ENCODE measurements at regions not wholly inside any gene's neighbourhood (a gene's known extent, or its start where the extent isn't known, plus 50 kb on each side); places are given as distances from the start of the nearest gene placed in this dataset.

GRCh38 chr2:196422361-196422760, 217.2 kb upstream of the CCDC150 start:
- TF ChIP-seq, protein P1, sequence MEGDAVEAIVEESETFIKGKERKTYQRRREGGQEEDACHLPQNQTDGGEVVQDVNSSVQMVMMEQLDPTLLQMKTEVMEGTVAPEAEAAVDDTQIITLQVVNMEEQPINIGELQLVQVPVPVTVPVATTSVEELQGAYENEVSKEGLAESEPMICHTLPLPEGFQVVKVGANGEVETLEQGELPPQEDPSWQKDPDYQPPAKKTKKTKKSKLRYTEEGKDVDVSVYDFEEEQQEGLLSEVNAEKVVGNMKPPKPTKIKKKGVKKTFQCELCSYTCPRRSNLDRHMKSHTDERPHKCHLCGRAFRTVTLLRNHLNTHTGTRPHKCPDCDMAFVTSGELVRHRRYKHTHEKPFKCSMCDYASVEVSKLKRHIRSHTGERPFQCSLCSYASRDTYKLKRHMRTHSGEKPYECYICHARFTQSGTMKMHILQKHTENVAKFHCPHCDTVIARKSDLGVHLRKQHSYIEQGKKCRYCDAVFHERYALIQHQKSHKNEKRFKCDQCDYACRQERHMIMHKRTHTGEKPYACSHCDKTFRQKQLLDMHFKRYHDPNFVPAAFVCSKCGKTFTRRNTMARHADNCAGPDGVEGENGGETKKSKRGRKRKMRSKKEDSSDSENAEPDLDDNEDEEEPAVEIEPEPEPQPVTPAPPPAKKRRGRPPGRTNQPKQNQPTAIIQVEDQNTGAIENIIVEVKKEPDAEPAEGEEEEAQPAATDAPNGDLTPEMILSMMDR (IDR thresholded peaks at IDR 0.05): no peak
- TF ChIP-seq POLR2A (IDR thresholded peaks at IDR 0.05): no peak
- 86 to 94% (median 89%) methylated on average over 2 of the region's 2 CpGs for WGBS, 4 donors
- peaks cover 0 to 11% (median 0%) of the 10 kb centered on the region in 12 donors for H3K9me3 ChIP-seq
- peaks cover 0 to 6% (median 0%) of the 10 kb centered on the region in 9 donors for H3K36me3 ChIP-seq
- no peak for ATAC-seq
- H3K4me1 ChIP-seq: peaks cover 0 to 18% (median 8%) of the 10 kb centered on the region in 12 donors
- H3K27ac ChIP-seq: no peak overlapping the region
- no peaks in the 10 kb centered on the region for H3K27me3 ChIP-seq
- DNase-seq: no peak
- no peak overlapping the region for H3K4me3 ChIP-seq
- intact Hi-C loops (cut with DNase I): no loop called here

DNA sequence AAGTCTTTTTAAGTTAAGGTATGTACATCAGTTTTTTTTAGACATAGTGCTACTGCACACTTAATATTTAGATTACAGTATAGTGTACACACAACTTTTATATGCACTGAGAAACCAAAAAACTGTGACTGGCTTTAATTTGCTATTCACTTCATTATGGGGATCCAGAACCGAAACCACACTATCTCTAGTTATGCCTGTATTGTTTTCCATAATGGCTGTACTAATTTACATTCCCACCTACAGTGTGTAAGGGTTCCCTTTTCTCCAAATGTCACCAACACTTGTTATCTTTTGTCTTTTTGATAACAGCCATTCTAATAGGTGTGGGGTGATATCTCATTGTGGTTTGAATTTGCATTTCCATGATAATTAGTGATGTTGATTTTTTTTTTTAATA, 213.4 kb upstream of the CCDC150 start:
- H3K9me3 ChIP-seq: peaks cover 0 to 14% (median 0%) of the 10 kb centered on the region in 12 donors
- H3K27ac ChIP-seq: no peak overlapping the region
- peaks cover 0 to 15% (median 4%) of the 10 kb centered on the region in 12 donors for H3K4me1 ChIP-seq
- DNase-seq: no peak
- H3K4me3 ChIP-seq: no peak overlapping the region
- no peak for ATAC-seq
- H3K27me3 ChIP-seq: no peaks in the 10 kb centered on the region
- H3K36me3 ChIP-seq: peaks cover 0 to 6% (median 0%) of the 10 kb centered on the region in 9 donors
- 94 to 100% (median 97%) methylated on average over 1 of the region's 1 CpG for WGBS, 4 donors
- TF ChIP-seq, protein P1 (IDR thresholded peaks at IDR 0.05): no peak
- no peak for TF ChIP-seq POLR2A (IDR thresholded peaks at IDR 0.05)
- intact Hi-C loops (cut with DNase I): loop anchor here in 1 of 10 donors (5.0 kb wide), 1 partner anchor 54 kb away; no protein-coding TSS in a partner anchor

- intact Hi-C loops (cut with DNase I): loop anchor here in 1 of 10 donors (5.0 kb wide), 1 partner anchor 56 kb away; no protein-coding TSS in a partner anchor
- peaks cover 0 to 24% (median 8%) of the 10 kb centered on the region in 12 donors for H3K4me1 ChIP-seq
- DNase-seq (no peak), ATAC-seq (peak in 1 of 4 donors; percentile 32)
- TF ChIP-seq POLR2A (IDR thresholded peaks at IDR 0.05): no peak
- TF ChIP-seq, protein P1 (IDR thresholded peaks at IDR 0.05): no peak
- no peak overlapping the region for H3K4me3 ChIP-seq
- H3K9me3 ChIP-seq: peaks cover 0 to 14% (median 0%) of the 10 kb centered on the region in 12 donors
- no peaks in the 10 kb centered on the region for H3K27me3 ChIP-seq
- peak overlapping the region in 1 of 12 donors; percentile 21 for H3K27ac ChIP-seq
- WGBS, 4 donors: 12 to 20% (median 14%) methylated on average over 2 of the region's 2 CpGs
- H3K36me3 ChIP-seq: peaks cover 0 to 6% (median 0%) of the 10 kb centered on the region in 9 donors
Observed at GRCh38 chr2:196427986-196428634, 211.4 kb upstream of the CCDC150 start.

DNA sequence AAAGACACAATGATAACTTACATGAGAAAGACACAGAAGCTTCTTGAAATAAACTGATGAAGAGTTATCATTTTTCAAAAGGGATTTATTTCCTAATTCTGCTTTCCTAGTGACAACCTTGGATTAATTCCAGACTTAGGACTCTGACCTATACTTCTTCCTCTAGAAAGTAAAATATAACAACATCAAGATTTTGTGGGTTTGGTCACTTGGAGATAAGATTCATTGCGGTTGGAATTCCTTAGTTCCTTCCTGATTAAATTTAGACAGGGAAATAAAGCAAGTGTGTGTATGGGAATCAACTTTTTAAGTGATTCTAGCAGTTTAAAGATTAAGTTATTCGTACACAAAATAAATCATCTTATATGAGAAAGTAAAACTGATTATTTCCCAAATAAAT, 208.4 kb upstream of the CCDC150 start:
- 50 to 54% (median 52%) methylated on average over 2 of the region's 2 CpGs for WGBS, 4 donors
- Histone ChIP-seq H3K4me1 (peaks cover 0 to 43% (median 18%) of the 10 kb centered on the region in 12 donors), H3K4me3 (no peak overlapping the region), H3K27ac (no peak overlapping the region), H3K36me3 (peaks cover 0 to 6% (median 0%) of the 10 kb centered on the region in 9 donors), H3K27me3 (no peaks in the 10 kb centered on the region), H3K9me3 (peaks cover 0 to 14% (median 0%) of the 10 kb centered on the region in 12 donors)
- DNase-seq (no peak), ATAC-seq (no peak)
- no peak for TF ChIP-seq POLR2A (IDR thresholded peaks at IDR 0.05)
- TF ChIP-seq, protein P1 (IDR thresholded peaks at IDR 0.05): no peak
- intact Hi-C loops (cut with DNase I): loop anchor here in 3 of 10 donors (5.0 to 10.0 kb wide), 3 partner anchors 66 to 76 kb away; no protein-coding TSS in a partner anchor
